ENCODE measurements at regions not wholly inside any gene's neighbourhood (a gene's known extent, or its start where the extent isn't known, plus 50 kb on each side); places are given as distances from the start of the nearest gene placed in this dataset.
A peak's percentile ranks its signal among the peaks of the same experiment; 100 is the strongest.

- Histone ChIP-seq H3K9ac (ENCODE audit: low read length) (no peak overlapping the region), H3K9me3 (replicated peaks; ENCODE audit: insufficient read depth, low read length) (no peaks in the 10 kb centered on the region), H4K20me1 (ENCODE audit: insufficient read depth, low read length) (no peaks in the 10 kb centered on the region), H3K36me3 (replicated peaks; ENCODE audit: insufficient read depth, low read length) (no peaks in the 10 kb centered on the region), H3K9me2 (replicated peaks; ENCODE audit: insufficient read depth, low read length) (no peaks in the 10 kb centered on the region), H3K4me3 (ENCODE audit: low read length) (no peak overlapping the region), H3K27ac (ENCODE audit: low read length) (no peak overlapping the region), H3K4me2 (ENCODE audit: low read depth, low read length) (no peak overlapping the region), H3K4me1 (ENCODE audit: low read length) (peaks cover 24% of the 10 kb centered on the region), H3F3A (ENCODE audit: insufficient read depth, low read length) (peaks cover 8% of the 10 kb centered on the region), H2AFZ (ENCODE audit: low read length) (no peak overlapping the region), H3K27me3 (replicated peaks; ENCODE audit: insufficient read depth, low read length) (no peaks in the 10 kb centered on the region), H3K79me2 (ENCODE audit: low read length) (no peaks in the 10 kb centered on the region)
- no peak for DNase-seq
- TF ChIP-seq EZH2 (optimal IDR thresholded peaks at IDR 0.05; ENCODE audit: low read depth, low read length) (no peak), CTCF (IDR thresholded peaks at IDR 0.05; ENCODE audit: low read length) (no peak), EZH2phosphoT487 (IDR thresholded peaks at IDR 0.05; ENCODE audit: low read length) (no peak)
Measured at GRCh38 chr12:25337916-25338315, 87.2 kb upstream of the KRAS start.

- TF ChIP-seq CTCF (IDR thresholded peaks at IDR 0.05; ENCODE audit: low read length): no peak
- no peak for TF ChIP-seq EZH2 (optimal IDR thresholded peaks at IDR 0.05; ENCODE audit: low read depth, low read length)
- TF ChIP-seq EZH2phosphoT487 (IDR thresholded peaks at IDR 0.05; ENCODE audit: low read length): no peak
Measured at GRCh38 chr12:25332143-25332542, 81.4 kb upstream of the KRAS start.

GRCh38 chr12:25328072-25328712 lies 77.5 kb upstream of the KRAS start:
- 0 out of 2 replicates have a peak, but pooled peaks cover under 1% of the 10 kb centered on the region for H3K27me3 ChIP-seq (replicated peaks; ENCODE audit: insufficient read depth, low read length)
- H3K4me2 ChIP-seq (ENCODE audit: low read depth, low read length): no peak overlapping the region
- no peaks in the 10 kb centered on the region for H3K9me2 ChIP-seq (replicated peaks; ENCODE audit: insufficient read depth, low read length)
- H3K27ac ChIP-seq (ENCODE audit: low read length): no peak overlapping the region
- H4K20me1 ChIP-seq (ENCODE audit: insufficient read depth, low read length): no peaks in the 10 kb centered on the region
- no peak for DNase-seq
- no peaks in the 10 kb centered on the region for H3K79me2 ChIP-seq (ENCODE audit: low read length)
- no peaks in the 10 kb centered on the region for H3K9me3 ChIP-seq (replicated peaks; ENCODE audit: insufficient read depth, low read length)
- peaks cover 35% of the 10 kb centered on the region for H3K4me1 ChIP-seq (ENCODE audit: low read length)
- H3K4me3 ChIP-seq (ENCODE audit: low read length): no peak overlapping the region
- no peak overlapping the region for H3K9ac ChIP-seq (ENCODE audit: low read length)
- TF ChIP-seq EZH2phosphoT487 (IDR thresholded peaks at IDR 0.05; ENCODE audit: low read length): no peak
- H3K36me3 ChIP-seq (replicated peaks; ENCODE audit: insufficient read depth, low read length): no peaks in the 10 kb centered on the region
- H3F3A ChIP-seq (ENCODE audit: insufficient read depth, low read length): peaks cover 22% of the 10 kb centered on the region
- no peak overlapping the region for H2AFZ ChIP-seq (ENCODE audit: low read length)

More at GRCh38 chr12:25332143-25332542, 81.4 kb upstream of the KRAS start:
- Histone ChIP-seq H3K9ac (ENCODE audit: low read length) (peak overlapping the region; percentile 41; the same call in 1 of the 2 replicates), H3K4me2 (ENCODE audit: low read depth, low read length) (peak overlapping the region; percentile 58), H3K9me3 (replicated peaks; ENCODE audit: insufficient read depth, low read length) (no peaks in the 10 kb centered on the region), H3K27ac (ENCODE audit: low read length) (peak overlapping the region; percentile 81), H3F3A (ENCODE audit: insufficient read depth, low read length) (peaks cover 19% of the 10 kb centered on the region), H3K4me3 (ENCODE audit: low read length) (no peak overlapping the region), H4K20me1 (ENCODE audit: insufficient read depth, low read length) (no peaks in the 10 kb centered on the region), H2AFZ (ENCODE audit: low read length) (no peak overlapping the region), H3K27me3 (replicated peaks; ENCODE audit: insufficient read depth, low read length) (no peaks in the 10 kb centered on the region), H3K9me2 (replicated peaks; ENCODE audit: insufficient read depth, low read length) (no peaks in the 10 kb centered on the region), H3K4me1 (ENCODE audit: low read length) (peaks cover 40% of the 10 kb centered on the region), H3K79me2 (ENCODE audit: low read length) (no peaks in the 10 kb centered on the region), H3K36me3 (replicated peaks; ENCODE audit: insufficient read depth, low read length) (no peaks in the 10 kb centered on the region)
- peak; percentile 91 for DNase-seq

GRCh38 chr12:25327321-25327720 lies 76.6 kb upstream of the KRAS start:
- Histone ChIP-seq H3K27ac (ENCODE audit: low read length) (no peak overlapping the region), H3K27me3 (replicated peaks; ENCODE audit: insufficient read depth, low read length) (peaks cover 9% of the 10 kb centered on the region; the same call in 1 of the 2 replicates), H3K9me2 (replicated peaks; ENCODE audit: insufficient read depth, low read length) (no peaks in the 10 kb centered on the region), H4K20me1 (ENCODE audit: insufficient read depth, low read length) (no peaks in the 10 kb centered on the region), H3K4me1 (ENCODE audit: low read length) (peaks cover 35% of the 10 kb centered on the region), H3K79me2 (ENCODE audit: low read length) (no peaks in the 10 kb centered on the region), H3K36me3 (replicated peaks; ENCODE audit: insufficient read depth, low read length) (no peaks in the 10 kb centered on the region), H2AFZ (ENCODE audit: low read length) (no peak overlapping the region), H3K9me3 (replicated peaks; ENCODE audit: insufficient read depth, low read length) (no peaks in the 10 kb centered on the region), H3K4me3 (ENCODE audit: low read length) (no peak overlapping the region), H3K9ac (ENCODE audit: low read length) (no peak overlapping the region), H3F3A (ENCODE audit: insufficient read depth, low read length) (peaks cover 13% of the 10 kb centered on the region), H3K4me2 (ENCODE audit: low read depth, low read length) (no peak overlapping the region)
- no peak for DNase-seq
- TF ChIP-seq EZH2phosphoT487 (IDR thresholded peaks at IDR 0.05; ENCODE audit: low read length) (no peak), EZH2 (optimal IDR thresholded peaks at IDR 0.05; ENCODE audit: low read depth, low read length) (no peak), CTCF (IDR thresholded peaks at IDR 0.05; ENCODE audit: low read length) (no peak)

All from MM.1S (cell line).